ENCODE measurements at regions not wholly inside any gene's neighbourhood (a gene's known extent, or its start where the extent isn't known, plus 50 kb on each side); places are given as distances from the start of the nearest gene placed in this dataset.

- Histone ChIP-seq H3K9ac (ENCODE audit: insufficient read depth in 1 of 2, low read depth in 2 of 2, low read length in 2 of 2) (no peak overlapping the region), H3K27me3 (ENCODE audit: control insufficient read depth in 2 of 2, insufficient read depth in 2 of 2, low read length in 2 of 2) (peaks cover 39 to 74% of the 10 kb centered on the region in 2 experiments), H3K27ac (ENCODE audit: extremely low read depth, low read depth, low read length) (no peak overlapping the region), H4K20me1 (replicated peaks; ENCODE audit: control insufficient read depth, insufficient read depth, low read length) (peaks cover 5% of the 10 kb centered on the region), H3K4me1 (replicated peaks in 1 of 2; ENCODE audit: control insufficient read depth in 2 of 2, insufficient read depth in 2 of 2, low read length in 2 of 2) (peaks cover 0 to 18% of the 10 kb centered on the region in 2 experiments; a peak in 2 of 5 replicates), H3K9me1 (ENCODE audit: control insufficient read depth, insufficient read depth, low read length) (peaks cover 3% of the 10 kb centered on the region), H3K9me3 (replicated peaks; ENCODE audit: control insufficient read depth, insufficient read depth, low read depth, low read length) (no peaks in the 10 kb centered on the region), H3K36me3 (ENCODE audit: control insufficient read depth, insufficient read depth, low read length) (no peaks in the 10 kb centered on the region), H3K4me2 (ENCODE audit: insufficient read depth, low read length) (no peak overlapping the region), H3K79me2 (ENCODE audit: control insufficient read depth, insufficient read depth, low read length) (no peaks in the 10 kb centered on the region), H3K4me3 (no peak overlapping the region), H2AFZ (ENCODE audit: low read depth, low read length) (no peak overlapping the region)
- FAIRE-seq (no peak), DNase-seq (ENCODE audit: extremely low read depth in 1 of 4, low spot score in 3 of 4) (no peak), ATAC-seq (no peak)
- 5% methylated on average over 16 of the region's 17 CpGs for WGBS (ENCODE audit: insufficient coverage, low coverage, missing lambda C conversion rate)
- in situ Hi-C loops (cut with MboI) (no loop called here), intact Hi-C loops (cut with micrococcal nuclease) (no loop called here)
- no peak for TF ChIP-seq BCL6 (CRISPR knock-in tag; IDR thresholded peaks at IDR 0.05)
- TF ChIP-seq NFE2 (IDR thresholded peaks at IDR 0.05; ENCODE audit: low read depth), result no peak
- TF ChIP-seq SETDB1 (IDR thresholded peaks at IDR 0.05; ENCODE audit: low read length), result no peak
- TF ChIP-seq ZNF239 (CRISPR knock-in tag; IDR thresholded peaks at IDR 0.05), result no peak
- TF ChIP-seq THRB (CRISPR knock-in tag; conservative IDR thresholded peaks at IDR 0.05), result no peak
- TF ChIP-seq XRCC5 (IDR thresholded peaks at IDR 0.05; ENCODE audit: low read depth, low read length), result no peak
- no peak for TF ChIP-seq FOS (IDR thresholded peaks at IDR 0.05; ENCODE audit: extremely low read depth, insufficient read length)
- TF ChIP-seq WHSC1 (IDR thresholded peaks at IDR 0.05; ENCODE audit: low read length), result no peak
- CTCF ChIA-PET (ENCODE audit: low intra/inter-chr PET ratio), result no interaction called here
- BruUV-seq (replicated peaks), result no TSS peak
- POLR2A ChIA-PET, result no interaction called here
Observed at GRCh38 chr2:120440521-120441350, 94.8 kb downstream of the INHBB start.
